Stomach (tissue), 8 donors: ENCODE measurements at regions not wholly inside any gene's neighbourhood (a gene's known extent, or its start where the extent isn't known, plus 50 kb on each side); places are given as distances from the start of the nearest gene placed in this dataset.

Experiments
- DNase-seq, 2 donors: peaks; one replicate each; pipeline versions ENCODE4 v3.0.0 to v3.0.0-alpha.2; 2013 to 2019
- H3K27ac ChIP-seq, 5 donors: fragments of 200-600 bp in 4 of 5; sonication (generic) in 4 of 5; one replicate each; pipeline ENCODE4 v1.5.1; 2013 to 2019; ENCODE audit warnings: mild to moderate bottlenecking in 1 of 5, moderate library complexity in 1 of 5
- H3K27me3 ChIP-seq, 3 donors: fragments of 200-600 bp; sonication (generic); one replicate each; pipeline ENCODE4 v1.5.1; 2017 to 2019; ENCODE audit warnings: mixed run types in 1 of 3
- H3K36me3 ChIP-seq, 4 donors: fragments of 200-600 bp; sonication (generic); 1 replicate in 3 of 4; 2 replicates in 1 of 4; pipeline ENCODE4 v1.5.1; 2016 to 2019
- H3K4me1 ChIP-seq, 4 donors: fragments of 200-600 bp; sonication (generic); one replicate each; pipeline ENCODE4 v1.5.1; 2016 to 2019
- H3K4me3 ChIP-seq, 4 donors: fragments of 200-600 bp; sonication (generic) in 3 of 4; one replicate each; pipeline ENCODE4 v1.5.1; 2016 to 2019; ENCODE audit warnings: mild to moderate bottlenecking in 1 of 4
- H3K9me3 ChIP-seq, 4 donors: fragments of 200-600 bp; sonication (generic); one replicate each; pipeline ENCODE4 v1.5.1; 2016 to 2019
- CTCF ChIP-seq, 7 experiments: fragments of 450-650 bp in 4 of 7; fragments of 200-600 bp in 3 of 7; sonication (generic) in 3 of 7; IDR thresholded peaks; one replicate each; pipeline ENCODE4 v1.5.1; 2016 to 2019; ENCODE audit warnings: antibody characterized with exemption in 7 of 7, control low read depth in 2 of 7, mild to moderate bottlenecking in 1 of 7
- EP300 ChIP-seq: sonication (generic); formaldehyde crosslinking; IDR thresholded peaks from one replicate; pipeline ENCODE4 v1.6.1; 2017; ENCODE audit warnings: antibody characterized with exemption
- POLR2A ChIP-seq, 4 donors: fragments of 450-650 bp; IDR thresholded peaks; one replicate each; pipeline ENCODE4 v1.6.1; 2016; ENCODE audit warnings: antibody characterized with exemption in 4 of 4, control low read depth in 2 of 4, mild to moderate bottlenecking in 1 of 4, moderate library complexity in 1 of 4
- POLR2AphosphoS5 ChIP-seq, 3 donors: sonication (generic); formaldehyde crosslinking; IDR thresholded peaks; one replicate each; pipeline ENCODE4 v1.6.1; 2016; ENCODE audit warnings: antibody characterized with exemption in 3 of 3
- WGBS, 5 donors: extraction: QIAGEN DNeasy Blood & Tissue Kit in 3 of 5; methylation state at CpG; one replicate each; pipeline versions ENCODE4 v1.1.5 to v1.1.7; 2013 to 2018; 5-methylcytosine and 5-hydroxymethylcytosine counted together
- intact Hi-C: fragments of 100-400 bp; cut with DNase I; formaldehyde crosslinking; loops from one replicate; pipeline ENCODE4 v1.15.1; 2023; ENCODE audit warnings: low total_unique reads
- donor health status: healthy with polysubstance abuse.
- donor health status: Bipolar disorder and iron deficiency.
- donor health status: healthy.

- Histone ChIP-seq H3K27ac (no peak overlapping the region), H3K4me3 (no peak overlapping the region), H3K27me3 (no peaks in the 10 kb centered on the region), H3K36me3 (no peaks in the 10 kb centered on the region), H3K9me3 (peaks cover 0 to 21% (median 19%) of the 10 kb centered on the region in 4 donors), H3K4me1 (no peaks in the 10 kb centered on the region)
- TF ChIP-seq EP300: no peak
- no peak for TF ChIP-seq POLR2A (IDR thresholded peaks at IDR 0.05)
- TF ChIP-seq POLR2AphosphoS5 (IDR thresholded peaks at IDR 0.05): no peak
- no peak for TF ChIP-seq CTCF (IDR thresholded peaks at IDR 0.05)
- no peak for DNase-seq
- 59 to 80% (median 70%) methylated on average over 4 of the region's 4 CpGs for WGBS, 5 donors
- intact Hi-C loops: no loop called here
Measured at GRCh38 chr12:30308010-30308717, 387.5 kb downstream of the IPO8 start.

GRCh38 chr12:30304528-30304927, 391.1 kb downstream of the IPO8 start:
- H3K27ac ChIP-seq: no peak overlapping the region
- no peaks in the 10 kb centered on the region for H3K36me3 ChIP-seq
- H3K4me1 ChIP-seq: no peaks in the 10 kb centered on the region
- no peak for DNase-seq
- TF ChIP-seq POLR2AphosphoS5 (IDR thresholded peaks at IDR 0.05) (no peak), EP300 (no peak), POLR2A (IDR thresholded peaks at IDR 0.05) (no peak), CTCF (IDR thresholded peaks at IDR 0.05) (no peak)
- H3K4me3 ChIP-seq: no peak overlapping the region
- H3K9me3 ChIP-seq: no peaks in the 10 kb centered on the region
- intact Hi-C loops: no loop called here
- no peaks in the 10 kb centered on the region for H3K27me3 ChIP-seq

- Histone ChIP-seq H3K9me3 (no peaks in the 10 kb centered on the region), H3K4me3 (no peak overlapping the region), H3K27me3 (no peaks in the 10 kb centered on the region), H3K4me1 (no peaks in the 10 kb centered on the region), H3K27ac (no peak overlapping the region), H3K36me3 (no peaks in the 10 kb centered on the region)
- TF ChIP-seq POLR2A (IDR thresholded peaks at IDR 0.05) (no peak), POLR2AphosphoS5 (IDR thresholded peaks at IDR 0.05) (no peak), CTCF (IDR thresholded peaks at IDR 0.05) (no peak), EP300 (no peak)
- DNase-seq: no peak
- WGBS, 5 donors: 89 to 100% (median 95%) methylated on average over 2 of the region's 2 CpGs
- intact Hi-C loops: no loop called here
Measured at GRCh38 chr12:30301291-30301690, 394.4 kb downstream of the IPO8 start.

- TF ChIP-seq POLR2AphosphoS5 (IDR thresholded peaks at IDR 0.05): no peak
- no peaks in the 10 kb centered on the region for H3K27me3 ChIP-seq
- intact Hi-C loops: no loop called here
Measured at GRCh38 chr12:30296486-30296885, 399.2 kb downstream of the IPO8 start.

GRCh38 chr12:30286345-30286926, 409.2 kb downstream of the IPO8 start:
- intact Hi-C loops: no loop called here
- Histone ChIP-seq H3K4me3 (no peak overlapping the region), H3K27me3 (no peaks in the 10 kb centered on the region), H3K4me1 (no peaks in the 10 kb centered on the region), H3K36me3 (no peaks in the 10 kb centered on the region), H3K9me3 (no peaks in the 10 kb centered on the region), H3K27ac (no peak overlapping the region)
- DNase-seq: peak in 1 of 2 donors; percentile 53
- TF ChIP-seq CTCF (IDR thresholded peaks at IDR 0.05): peak in 4 of 7 experiments; percentile 21 to 47 (median 44)
- TF ChIP-seq POLR2AphosphoS5 (IDR thresholded peaks at IDR 0.05): no peak
- WGBS, 5 donors: 20 to 40% (median 22%) methylated on average over 1 of the region's 1 CpG

More at GRCh38 chr12:30296486-30296885, 399.2 kb downstream of the IPO8 start:
- Histone ChIP-seq H3K4me3 (no peak overlapping the region), H3K36me3 (no peaks in the 10 kb centered on the region), H3K4me1 (no peaks in the 10 kb centered on the region), H3K9me3 (no peaks in the 10 kb centered on the region), H3K27ac (no peak overlapping the region)
- peak in 1 of 2 donors; percentile 5 for DNase-seq
- WGBS, 5 donors: 50 to 75% (median 61%) methylated on average over 8 of the region's 8 CpGs
